ENCODE measurements at regions not wholly inside any gene's neighbourhood (a gene's known extent, or its start where the extent isn't known, plus 50 kb on each side); places are given as distances from the start of the nearest gene placed in this dataset.

- TF ChIP-seq, protein P1, sequence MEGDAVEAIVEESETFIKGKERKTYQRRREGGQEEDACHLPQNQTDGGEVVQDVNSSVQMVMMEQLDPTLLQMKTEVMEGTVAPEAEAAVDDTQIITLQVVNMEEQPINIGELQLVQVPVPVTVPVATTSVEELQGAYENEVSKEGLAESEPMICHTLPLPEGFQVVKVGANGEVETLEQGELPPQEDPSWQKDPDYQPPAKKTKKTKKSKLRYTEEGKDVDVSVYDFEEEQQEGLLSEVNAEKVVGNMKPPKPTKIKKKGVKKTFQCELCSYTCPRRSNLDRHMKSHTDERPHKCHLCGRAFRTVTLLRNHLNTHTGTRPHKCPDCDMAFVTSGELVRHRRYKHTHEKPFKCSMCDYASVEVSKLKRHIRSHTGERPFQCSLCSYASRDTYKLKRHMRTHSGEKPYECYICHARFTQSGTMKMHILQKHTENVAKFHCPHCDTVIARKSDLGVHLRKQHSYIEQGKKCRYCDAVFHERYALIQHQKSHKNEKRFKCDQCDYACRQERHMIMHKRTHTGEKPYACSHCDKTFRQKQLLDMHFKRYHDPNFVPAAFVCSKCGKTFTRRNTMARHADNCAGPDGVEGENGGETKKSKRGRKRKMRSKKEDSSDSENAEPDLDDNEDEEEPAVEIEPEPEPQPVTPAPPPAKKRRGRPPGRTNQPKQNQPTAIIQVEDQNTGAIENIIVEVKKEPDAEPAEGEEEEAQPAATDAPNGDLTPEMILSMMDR (IDR thresholded peaks at IDR 0.05): no peak
- TF ChIP-seq POLR2A (IDR thresholded peaks at IDR 0.05) (no peak), EP300 (IDR thresholded peaks at IDR 0.05) (no peak), POLR2AphosphoS5 (IDR thresholded peaks at IDR 0.05) (no peak)
Observed at GRCh38 chr5:90169078-90169477, 240.5 kb downstream of the CETN3 start.

All from stomach (tissue), 4 donors.